ENCODE measurements at regions not wholly inside any gene's neighbourhood (a gene's known extent, or its start where the extent isn't known, plus 50 kb on each side); places are given as distances from the start of the nearest gene placed in this dataset.

GRCh38 chr9:99573886-99574285 lies 247.8 kb upstream of the NR4A3 start:
- no peak for DNase-seq (ENCODE audit: low read depth in 2 of 2, low spot score in 1 of 2)

- no peak for DNase-seq (ENCODE audit: low read depth in 2 of 2, low spot score in 1 of 2)
Observed at GRCh38 chr9:99576002-99576401, 245.7 kb upstream of the NR4A3 start.

- DNase-seq (ENCODE audit: low read depth in 2 of 2, low spot score in 1 of 2), result no peak
Observed at GRCh38 chr9:99576876-99577275, 244.8 kb upstream of the NR4A3 start.

- DNase-seq (ENCODE audit: low read depth in 2 of 2, low spot score in 1 of 2), result no peak
Observed at GRCh38 chr9:99577351-99577750, 244.3 kb upstream of the NR4A3 start.

GRCh38 chr9:99578666-99579065 lies 243.0 kb upstream of the NR4A3 start:
- DNase-seq (ENCODE audit: low read depth in 2 of 2, low spot score in 1 of 2), result no peak

- no peak for DNase-seq (ENCODE audit: low read depth in 2 of 2, low spot score in 1 of 2)
Observed at GRCh38 chr9:99579964-99580363, 241.7 kb upstream of the NR4A3 start.

GRCh38 chr9:99582814-99583213 lies 238.9 kb upstream of the NR4A3 start:
- no peak for DNase-seq (ENCODE audit: low read depth in 2 of 2, low spot score in 1 of 2)

- no peak for DNase-seq (ENCODE audit: low read depth in 2 of 2, low spot score in 1 of 2)
Observed at GRCh38 chr9:99588299-99588698, 233.4 kb upstream of the NR4A3 start.

- no peak for DNase-seq (ENCODE audit: low read depth in 2 of 2, low spot score in 1 of 2)
Observed at GRCh38 chr9:99588747-99589146, 232.9 kb upstream of the NR4A3 start.

GRCh38 chr9:99590410-99590809 lies 231.3 kb upstream of the NR4A3 start:
- no peak for DNase-seq (ENCODE audit: low read depth in 2 of 2, low spot score in 1 of 2)

GRCh38 chr9:99590840-99591239 lies 230.8 kb upstream of the NR4A3 start:
- no peak for DNase-seq (ENCODE audit: low read depth in 2 of 2, low spot score in 1 of 2)

- no peak for DNase-seq (ENCODE audit: low read depth in 2 of 2, low spot score in 1 of 2)
Observed at GRCh38 chr9:99591770-99592169, 229.9 kb upstream of the NR4A3 start.

GRCh38 chr9:99592834-99593574 lies 228.7 kb upstream of the NR4A3 start:
- DNase-seq (ENCODE audit: low read depth in 2 of 2, low spot score in 1 of 2), result no peak

- DNase-seq (ENCODE audit: low read depth in 2 of 2, low spot score in 1 of 2), result no peak
Observed at GRCh38 chr9:99593610-99594009, 228.1 kb upstream of the NR4A3 start.

GRCh38 chr9:99594056-99594780 lies 227.5 kb upstream of the NR4A3 start:
- no peak for DNase-seq (ENCODE audit: low read depth in 2 of 2, low spot score in 1 of 2)

GRCh38 chr9:99595796-99596195 lies 225.9 kb upstream of the NR4A3 start:
- no peak for DNase-seq (ENCODE audit: low read depth in 2 of 2, low spot score in 1 of 2)

GRCh38 chr9:99601571-99602111 lies 220.0 kb upstream of the NR4A3 start:
- DNase-seq (ENCODE audit: low read depth in 2 of 2, low spot score in 1 of 2), result no peak

- no peak for DNase-seq (ENCODE audit: low read depth in 2 of 2, low spot score in 1 of 2)
Observed at GRCh38 chr9:99602854-99603253, 218.8 kb upstream of the NR4A3 start.

GRCh38 chr9:99605016-99605743 lies 216.5 kb upstream of the NR4A3 start:
- DNase-seq (ENCODE audit: low read depth in 2 of 2, low spot score in 1 of 2), result no peak

GRCh38 chr9:99606296-99606695 lies 215.4 kb upstream of the NR4A3 start:
- no peak for DNase-seq (ENCODE audit: low read depth in 2 of 2, low spot score in 1 of 2)

- DNase-seq (ENCODE audit: low read depth in 2 of 2, low spot score in 1 of 2), result no peak
Observed at GRCh38 chr9:99606957-99607356, 214.7 kb upstream of the NR4A3 start.
